Vagina (tissue), 2 donors: ENCODE measurements at regions not wholly inside any gene's neighbourhood (a gene's known extent, or its start where the extent isn't known, plus 50 kb on each side); places are given as distances from the start of the nearest gene placed in this dataset.

Source experiments
- POLR2A ChIP-seq, 2 donors: fragments of 450-650 bp; IDR thresholded peaks; one replicate each; pipeline ENCODE4 v1.6.1; 2017; ENCODE audit warnings: antibody characterized with exemption in 2 of 2, mild to moderate bottlenecking in 2 of 2, moderate library complexity in 2 of 2
- POLR2AphosphoS5 ChIP-seq, 2 donors: sonication (generic); formaldehyde crosslinking; IDR thresholded peaks; one replicate each; pipeline ENCODE4 v1.9.0; 2017; ENCODE audit warnings: antibody characterized with exemption in 2 of 2, mild to moderate bottlenecking in 2 of 2, low read depth in 1 of 2; ENCODE audit not compliant: insufficient read depth in 1 of 2
- TF ChIP-seq, protein P1 (sequence below), 3 experiments: fragments of 450-650 bp in 2 of 3; fragments of 200-600 bp in 1 of 3; sonication (generic) in 1 of 3; IDR thresholded peaks; one replicate each; pipeline ENCODE4 v1.5.1; 2017 to 2019; ENCODE audit warnings: antibody characterized with exemption in 3 of 3, mild to moderate bottlenecking in 2 of 3, moderate library complexity in 2 of 3

GRCh38 chr1:228810878-228811711 lies 75.8 kb downstream of the RHOU start:
- TF ChIP-seq, protein P1, sequence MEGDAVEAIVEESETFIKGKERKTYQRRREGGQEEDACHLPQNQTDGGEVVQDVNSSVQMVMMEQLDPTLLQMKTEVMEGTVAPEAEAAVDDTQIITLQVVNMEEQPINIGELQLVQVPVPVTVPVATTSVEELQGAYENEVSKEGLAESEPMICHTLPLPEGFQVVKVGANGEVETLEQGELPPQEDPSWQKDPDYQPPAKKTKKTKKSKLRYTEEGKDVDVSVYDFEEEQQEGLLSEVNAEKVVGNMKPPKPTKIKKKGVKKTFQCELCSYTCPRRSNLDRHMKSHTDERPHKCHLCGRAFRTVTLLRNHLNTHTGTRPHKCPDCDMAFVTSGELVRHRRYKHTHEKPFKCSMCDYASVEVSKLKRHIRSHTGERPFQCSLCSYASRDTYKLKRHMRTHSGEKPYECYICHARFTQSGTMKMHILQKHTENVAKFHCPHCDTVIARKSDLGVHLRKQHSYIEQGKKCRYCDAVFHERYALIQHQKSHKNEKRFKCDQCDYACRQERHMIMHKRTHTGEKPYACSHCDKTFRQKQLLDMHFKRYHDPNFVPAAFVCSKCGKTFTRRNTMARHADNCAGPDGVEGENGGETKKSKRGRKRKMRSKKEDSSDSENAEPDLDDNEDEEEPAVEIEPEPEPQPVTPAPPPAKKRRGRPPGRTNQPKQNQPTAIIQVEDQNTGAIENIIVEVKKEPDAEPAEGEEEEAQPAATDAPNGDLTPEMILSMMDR (IDR thresholded peaks at IDR 0.05): no peak
- no peak for TF ChIP-seq POLR2A (IDR thresholded peaks at IDR 0.05)
- TF ChIP-seq POLR2AphosphoS5 (IDR thresholded peaks at IDR 0.05; ENCODE audit: insufficient read depth in 1 of 2, low read depth in 1 of 2): no peak
